Activated CD8-positive, alpha-beta memory T cell treated with anti-CD3 and anti-CD28 coated beads, Interleukin-2, amount 10 ng/mL, durations not matched to agents 7 days and 5 days (primary cell): ENCODE measurements at regions not wholly inside any gene's neighbourhood (a gene's known extent, or its start where the extent isn't known, plus 50 kb on each side); places are given as distances from the start of the nearest gene placed in this dataset.
A peak's percentile ranks its signal among the peaks of the same experiment; 100 is the strongest.

Experiments used
- ATAC-seq: fragments of 150-1000 bp; cut with Tn5 transposase; one replicate; pipeline ENCODE4 v1.10.0; 2021; ENCODE audit warnings: moderate library complexity
- CTCF ChIA-PET: fragments of 350-600 bp; sonication (Branson Sonifier 250); formaldehyde crosslinking; loops from one replicate; lab custom pipeline; 2021; ENCODE audit warnings: antibody characterized with exemption; lab: Charles Lee
- DNase-seq: peaks from one replicate; pipeline ENCODE4 v3.0.0-alpha.2; 2020
- H3K27ac Mint-ChIP-seq: one replicate; pipeline ENCODE4 v1.8.0; 2021; ENCODE audit warnings: mild to moderate bottlenecking, mixed read lengths
- H3K27me3 Mint-ChIP-seq: one replicate; pipeline ENCODE4 v1.8.0; 2021; ENCODE audit warnings: mixed read lengths
- H3K36me3 Mint-ChIP-seq: one replicate; pipeline ENCODE4 v1.8.0; 2021; ENCODE audit warnings: mild to moderate bottlenecking, mixed read lengths
- H3K4me1 Mint-ChIP-seq: one replicate; pipeline ENCODE4 v1.8.0; 2021; ENCODE audit warnings: mixed read lengths
- H3K4me3 Mint-ChIP-seq: one replicate; pipeline ENCODE4 v1.8.0; 2021; ENCODE audit warnings: mild to moderate bottlenecking, moderate library complexity, mixed read lengths
- H3K9me3 Mint-ChIP-seq: one replicate; pipeline ENCODE4 v1.8.0; 2022; ENCODE audit warnings: low read depth, mixed read lengths

- Mint-ChIP-seq H3K9me3 (peaks cover 4% of the 10 kb centered on the region), H3K27ac (no peak overlapping the region), H3K27me3 (peaks cover 20% of the 10 kb centered on the region), H3K4me3 (no peak overlapping the region), H3K4me1 (no peaks in the 10 kb centered on the region), H3K36me3 (peaks cover 2% of the 10 kb centered on the region)
- CTCF ChIA-PET = no interaction called here
- ATAC-seq = no peak
- DNase-seq = no peak
Measured at GRCh38 chr2:12400543-12400942, 316.2 kb upstream of the TRIB2 start.

GRCh38 chr2:12402440-12403139, 314.1 kb upstream of the TRIB2 start:
- DNase-seq = no peak
- no peak overlapping the region for H3K27ac Mint-ChIP-seq
- H3K36me3 Mint-ChIP-seq = peaks cover 2% of the 10 kb centered on the region
- H3K4me3 Mint-ChIP-seq = no peak overlapping the region
- H3K27me3 Mint-ChIP-seq = peaks cover 13% of the 10 kb centered on the region
- no peaks in the 10 kb centered on the region for H3K4me1 Mint-ChIP-seq
- CTCF ChIA-PET = no interaction called here
- H3K9me3 Mint-ChIP-seq = peaks cover 4% of the 10 kb centered on the region
- no peak for ATAC-seq

- peaks cover 6% of the 10 kb centered on the region for H3K9me3 Mint-ChIP-seq
- H3K36me3 Mint-ChIP-seq = peaks cover 2% of the 10 kb centered on the region
- H3K27ac Mint-ChIP-seq = no peak overlapping the region
- DNase-seq (no peak), ATAC-seq (no peak)
- CTCF ChIA-PET = no interaction called here
- no peak overlapping the region for H3K4me3 Mint-ChIP-seq
- no peaks in the 10 kb centered on the region for H3K4me1 Mint-ChIP-seq
- H3K27me3 Mint-ChIP-seq = peaks cover 9% of the 10 kb centered on the region
Measured at GRCh38 chr2:12404497-12404896, 312.2 kb upstream of the TRIB2 start.

GRCh38 chr2:12407160-12407559, 309.6 kb upstream of the TRIB2 start:
- Mint-ChIP-seq H3K27me3 (no peaks in the 10 kb centered on the region), H3K4me3 (no peak overlapping the region), H3K4me1 (peaks cover 4% of the 10 kb centered on the region), H3K36me3 (peaks cover 3% of the 10 kb centered on the region), H3K9me3 (peaks cover 9% of the 10 kb centered on the region), H3K27ac (no peak overlapping the region)
- no peak for ATAC-seq
- DNase-seq = no peak
- CTCF ChIA-PET = interaction anchor here (1.1 to 1.6 kb wide), 2 partner anchors 16 to 89 kb away, joined by 3 read pairs; no protein-coding TSS in a partner anchor

- Mint-ChIP-seq H3K27ac (peak overlapping the region; percentile 44), H3K27me3 (no peaks in the 10 kb centered on the region), H3K4me3 (no peak overlapping the region), H3K4me1 (peaks cover 34% of the 10 kb centered on the region), H3K9me3 (peaks cover 6% of the 10 kb centered on the region), H3K36me3 (peaks cover 2% of the 10 kb centered on the region)
- peak; percentile 46 for DNase-seq
- ATAC-seq = peak; percentile 61
- CTCF ChIA-PET = interaction anchor here (1.3 to 6.2 kb wide), 2 partner anchors 14 to 303 kb away, joined by 4 to 42 read pairs; partner anchors contain the start of gene TRIB2
Measured at GRCh38 chr2:12412898-12413305, 303.8 kb upstream of the TRIB2 start.

- DNase-seq (no peak), ATAC-seq (no peak)
- no peak overlapping the region for H3K27ac Mint-ChIP-seq
- no peak overlapping the region for H3K4me3 Mint-ChIP-seq
- CTCF ChIA-PET = interaction anchor here (1.2 to 6.2 kb wide), 2 partner anchors 15 to 301 kb away, joined by 3 to 42 read pairs; partner anchors contain the start of gene TRIB2
- H3K27me3 Mint-ChIP-seq = no peaks in the 10 kb centered on the region
- H3K4me1 Mint-ChIP-seq = peaks cover 42% of the 10 kb centered on the region
- peaks cover 2% of the 10 kb centered on the region for H3K9me3 Mint-ChIP-seq
- H3K36me3 Mint-ChIP-seq = peaks cover 2% of the 10 kb centered on the region
Measured at GRCh38 chr2:12415536-12415935, 301.2 kb upstream of the TRIB2 start.

- ATAC-seq (peak; percentile 70), DNase-seq (peak; percentile 67)
- Mint-ChIP-seq H3K27me3 (no peaks in the 10 kb centered on the region), H3K4me3 (no peak overlapping the region), H3K9me3 (peaks cover 2% of the 10 kb centered on the region), H3K4me1 (peaks cover 42% of the 10 kb centered on the region), H3K27ac (no peak overlapping the region), H3K36me3 (no peaks in the 10 kb centered on the region)
- CTCF ChIA-PET = interaction anchor here (6.2 kb wide), 1 partner anchor 300 kb away, joined by 42 read pairs; the partner anchor contains the start of gene TRIB2
Measured at GRCh38 chr2:12416600-12416999, 300.1 kb upstream of the TRIB2 start.

- no peaks in the 10 kb centered on the region for H3K36me3 Mint-ChIP-seq
- no peak overlapping the region for H3K27ac Mint-ChIP-seq
- CTCF ChIA-PET = no interaction called here
- H3K4me1 Mint-ChIP-seq = peaks cover 32% of the 10 kb centered on the region
- DNase-seq = no peak
- ATAC-seq = no peak
- H3K9me3 Mint-ChIP-seq = peaks cover 2% of the 10 kb centered on the region
- H3K4me3 Mint-ChIP-seq = no peak overlapping the region
- no peaks in the 10 kb centered on the region for H3K27me3 Mint-ChIP-seq
Measured at GRCh38 chr2:12417786-12418185, 298.9 kb upstream of the TRIB2 start.

GRCh38 chr2:12419803-12420202, 296.9 kb upstream of the TRIB2 start:
- no peak overlapping the region for H3K27ac Mint-ChIP-seq
- ATAC-seq (no peak), DNase-seq (no peak)
- CTCF ChIA-PET = interaction anchor here (1.8 kb wide), 1 partner anchor 296 kb away, joined by 7 read pairs; the partner anchor contains the start of gene TRIB2
- peaks cover 27% of the 10 kb centered on the region for H3K4me1 Mint-ChIP-seq
- no peaks in the 10 kb centered on the region for H3K36me3 Mint-ChIP-seq
- H3K9me3 Mint-ChIP-seq = peaks cover 2% of the 10 kb centered on the region
- H3K27me3 Mint-ChIP-seq = no peaks in the 10 kb centered on the region
- no peak overlapping the region for H3K4me3 Mint-ChIP-seq

GRCh38 chr2:12421046-12421445, 295.7 kb upstream of the TRIB2 start:
- no peak overlapping the region for H3K4me3 Mint-ChIP-seq
- DNase-seq (no peak), ATAC-seq (no peak)
- no peaks in the 10 kb centered on the region for H3K36me3 Mint-ChIP-seq
- peaks cover 21% of the 10 kb centered on the region for H3K4me1 Mint-ChIP-seq
- CTCF ChIA-PET = interaction anchor here (1.8 kb wide), 1 partner anchor 295 kb away, joined by 7 read pairs; the partner anchor contains the start of gene TRIB2
- no peak overlapping the region for H3K27ac Mint-ChIP-seq
- H3K9me3 Mint-ChIP-seq = no peaks in the 10 kb centered on the region
- no peaks in the 10 kb centered on the region for H3K27me3 Mint-ChIP-seq

GRCh38 chr2:12424219-12424618, 292.5 kb upstream of the TRIB2 start:
- Mint-ChIP-seq H3K4me1 (peaks cover 8% of the 10 kb centered on the region), H3K4me3 (no peak overlapping the region), H3K27ac (no peak overlapping the region), H3K27me3 (no peaks in the 10 kb centered on the region), H3K36me3 (no peaks in the 10 kb centered on the region), H3K9me3 (no peaks in the 10 kb centered on the region)
- ATAC-seq (no peak), DNase-seq (no peak)
- CTCF ChIA-PET = interaction anchor here (1.5 kb wide), 1 partner anchor 17 kb away, joined by 3 read pairs; no protein-coding TSS in a partner anchor

- no peak overlapping the region for H3K4me3 Mint-ChIP-seq
- DNase-seq = no peak
- peaks cover 4% of the 10 kb centered on the region for H3K4me1 Mint-ChIP-seq
- no peak overlapping the region for H3K27ac Mint-ChIP-seq
- H3K27me3 Mint-ChIP-seq = no peaks in the 10 kb centered on the region
- CTCF ChIA-PET = interaction anchor here (1.7 kb wide), 1 partner anchor 10 kb away, joined by 5 read pairs; no protein-coding TSS in a partner anchor
- no peaks in the 10 kb centered on the region for H3K9me3 Mint-ChIP-seq
- H3K36me3 Mint-ChIP-seq = no peaks in the 10 kb centered on the region
- ATAC-seq = no peak
Measured at GRCh38 chr2:12424809-12425208, 291.9 kb upstream of the TRIB2 start.

- DNase-seq (no peak), ATAC-seq (no peak)
- Mint-ChIP-seq H3K36me3 (peaks cover 1% of the 10 kb centered on the region), H3K27me3 (no peaks in the 10 kb centered on the region), H3K9me3 (no peaks in the 10 kb centered on the region), H3K27ac (no peak overlapping the region), H3K4me3 (no peak overlapping the region), H3K4me1 (peaks cover 15% of the 10 kb centered on the region)
- CTCF ChIA-PET = interaction anchor here (1.9 kb wide), 1 partner anchor 289 kb away, joined by 8 read pairs; the partner anchor contains the start of gene TRIB2
Measured at GRCh38 chr2:12428324-12428723, 288.4 kb upstream of the TRIB2 start.

- Mint-ChIP-seq H3K27ac (no peak overlapping the region), H3K27me3 (no peaks in the 10 kb centered on the region), H3K9me3 (no peaks in the 10 kb centered on the region), H3K36me3 (peaks cover 1% of the 10 kb centered on the region), H3K4me3 (no peak overlapping the region), H3K4me1 (peaks cover 15% of the 10 kb centered on the region)
- ATAC-seq (no peak), DNase-seq (no peak)
- CTCF ChIA-PET = interaction anchor here (1.9 kb wide), 1 partner anchor 288 kb away, joined by 8 read pairs; the partner anchor contains the start of gene TRIB2
Measured at GRCh38 chr2:12428786-12429185, 287.9 kb upstream of the TRIB2 start.
